SU-DHL-6 (cell line): ENCODE measurements at regions not wholly inside any gene's neighbourhood (a gene's known extent, or its start where the extent isn't known, plus 50 kb on each side); places are given as distances from the start of the nearest gene placed in this dataset.
"Not testable (repeated sequence)": the region's sequence is repeated elsewhere in the genome, so short reads cannot be mapped to it uniquely, and the experiment has no call there.

Experiments
- EZH2phosphoT487 ChIP-seq: fragments of 200-600 bp; sonication (generic), shearing (Covaris generic); conservative IDR thresholded peaks from 2 replicates; pipeline ENCODE4 v1.6.1; 2018; ENCODE audit warnings: mild to moderate bottlenecking, antibody characterized with exemption, low read length, moderate library complexity, mixed read lengths
- TF ChIP-seq, protein P1 (sequence below): fragments of 200-600 bp; sonication (generic); IDR thresholded peaks from one replicate; pipeline ENCODE4 v1.5.1; 2017; ENCODE audit warnings: antibody characterized with exemption, mild to moderate bottlenecking, low read length, moderate library complexity; ENCODE audit not compliant: insufficient read depth, poor library complexity, severe bottlenecking

GRCh38 chr12:9415898-9416297, 191.8 kb downstream of the KLRB1 start:
- TF ChIP-seq, protein P1, sequence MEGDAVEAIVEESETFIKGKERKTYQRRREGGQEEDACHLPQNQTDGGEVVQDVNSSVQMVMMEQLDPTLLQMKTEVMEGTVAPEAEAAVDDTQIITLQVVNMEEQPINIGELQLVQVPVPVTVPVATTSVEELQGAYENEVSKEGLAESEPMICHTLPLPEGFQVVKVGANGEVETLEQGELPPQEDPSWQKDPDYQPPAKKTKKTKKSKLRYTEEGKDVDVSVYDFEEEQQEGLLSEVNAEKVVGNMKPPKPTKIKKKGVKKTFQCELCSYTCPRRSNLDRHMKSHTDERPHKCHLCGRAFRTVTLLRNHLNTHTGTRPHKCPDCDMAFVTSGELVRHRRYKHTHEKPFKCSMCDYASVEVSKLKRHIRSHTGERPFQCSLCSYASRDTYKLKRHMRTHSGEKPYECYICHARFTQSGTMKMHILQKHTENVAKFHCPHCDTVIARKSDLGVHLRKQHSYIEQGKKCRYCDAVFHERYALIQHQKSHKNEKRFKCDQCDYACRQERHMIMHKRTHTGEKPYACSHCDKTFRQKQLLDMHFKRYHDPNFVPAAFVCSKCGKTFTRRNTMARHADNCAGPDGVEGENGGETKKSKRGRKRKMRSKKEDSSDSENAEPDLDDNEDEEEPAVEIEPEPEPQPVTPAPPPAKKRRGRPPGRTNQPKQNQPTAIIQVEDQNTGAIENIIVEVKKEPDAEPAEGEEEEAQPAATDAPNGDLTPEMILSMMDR, result not testable (repeated sequence)
- not testable (repeated sequence) for TF ChIP-seq EZH2phosphoT487
